Caco-2 (cell line): ENCODE measurements at regions not wholly inside any gene's neighbourhood (a gene's known extent, or its start where the extent isn't known, plus 50 kb on each side); places are given as distances from the start of the nearest gene placed in this dataset.

Source experiments
- BruUV-seq: library from RNA; stranded (reverse); fragments of 400-500 nt; replicated peaks from 2 replicates; lab custom pipeline; 2021; lab: Mats Ljungman, UMichigan
- CTCF ChIA-PET: fragments of 300-600 bp; sonication (Branson Sonifier 250); formaldehyde crosslinking; loops from one replicate; lab custom pipeline; 2022; ENCODE audit warnings: antibody characterized with exemption; lab: Charles Lee
- POLR2A ChIA-PET: fragments of 300-600 bp; sonication (Branson Sonifier 250); formaldehyde crosslinking; loops from one replicate; lab custom pipeline; 2022; ENCODE audit warnings: antibody characterized with exemption; lab: Charles Lee
- DNase-seq, 2 experiments: peaks; one replicate each; pipeline versions ENCODE4 v3.0.0 to v3.0.0-alpha.2; 2020 to 2022
- H3K27me3 ChIP-seq: replicated peaks from 2 replicates; pipeline ENCODE4 v1.6.0; 2011; ENCODE audit warnings: low read length; ENCODE audit not compliant: control insufficient read depth, insufficient read depth
- H3K36me3 ChIP-seq: 2 replicates; pipeline ENCODE4 v1.5.1; 2011; ENCODE audit warnings: low read length; ENCODE audit not compliant: control insufficient read depth, insufficient read depth
- H3K4me1 ChIP-seq: fragments of 250-450 bp; sonication (Bioruptor Pico); 2 replicates; pipeline ENCODE4 v1.5.1; 2020; ENCODE audit warnings: mild to moderate bottlenecking
- H3K4me3 ChIP-seq: 2 replicates; pipeline ENCODE4 v1.5.1; 2011; ENCODE audit warnings: low read depth, mild to moderate bottlenecking, control low read depth, low read length
- H3K9me3 ChIP-seq: fragments of 250-450 bp; sonication (Bioruptor Pico); 2 replicates; pipeline ENCODE4 v1.5.1; 2020; ENCODE audit warnings: mild to moderate bottlenecking, moderate library complexity
- H3K27ac Mint-ChIP-seq: one replicate; pipeline ENCODE4 v1.8.0; 2022; ENCODE audit warnings: mixed read lengths; ENCODE audit not compliant: unreplicated experiment
- H3K27me3 Mint-ChIP-seq: one replicate; pipeline ENCODE4 v1.8.0; 2022; ENCODE audit warnings: mixed read lengths; ENCODE audit not compliant: insufficient read depth, unreplicated experiment
- H3K36me3 Mint-ChIP-seq: one replicate; pipeline ENCODE4 v1.8.0; 2022; ENCODE audit warnings: mild to moderate bottlenecking, mixed read lengths; ENCODE audit not compliant: insufficient read depth, unreplicated experiment
- H3K4me1 Mint-ChIP-seq: one replicate; pipeline ENCODE4 v1.8.0; 2022; ENCODE audit warnings: low read depth, mixed read lengths; ENCODE audit not compliant: unreplicated experiment
- H3K4me3 Mint-ChIP-seq: one replicate; pipeline ENCODE4 v1.8.0; 2022; ENCODE audit warnings: mild to moderate bottlenecking, moderate library complexity, mixed read lengths; ENCODE audit not compliant: unreplicated experiment
- H3K9me3 Mint-ChIP-seq: one replicate; pipeline ENCODE4 v1.8.0; 2022; ENCODE audit warnings: mixed read lengths; ENCODE audit not compliant: unreplicated experiment
- intact Hi-C: fragments of 100-400 bp; cut with micrococcal nuclease; formaldehyde crosslinking; loops from one replicate; pipeline ENCODE4 v1.10.0; 2022; ENCODE audit not compliant: unreplicated experiment
- TF ChIP-seq, protein P1 (sequence below), 2 experiments: fragments of 200-600 bp in 1 of 2; IDR thresholded peaks; 1 replicate in 1 of 2; 2 replicates in 1 of 2; pipeline versions ENCODE4 v1.5.1 to v1.8.0; 2011 to 2022; ENCODE audit warnings: antibody characterized with exemption in 1 of 2, control low read depth in 1 of 2, inconsistent platforms in 1 of 2, low read depth in 1 of 2, low read length in 1 of 2, mild to moderate bottlenecking in 1 of 2, moderate library complexity in 1 of 2; ENCODE audit not compliant: insufficient read depth in 1 of 2, severe bottlenecking in 1 of 2, unreplicated experiment in 1 of 2

DNA sequence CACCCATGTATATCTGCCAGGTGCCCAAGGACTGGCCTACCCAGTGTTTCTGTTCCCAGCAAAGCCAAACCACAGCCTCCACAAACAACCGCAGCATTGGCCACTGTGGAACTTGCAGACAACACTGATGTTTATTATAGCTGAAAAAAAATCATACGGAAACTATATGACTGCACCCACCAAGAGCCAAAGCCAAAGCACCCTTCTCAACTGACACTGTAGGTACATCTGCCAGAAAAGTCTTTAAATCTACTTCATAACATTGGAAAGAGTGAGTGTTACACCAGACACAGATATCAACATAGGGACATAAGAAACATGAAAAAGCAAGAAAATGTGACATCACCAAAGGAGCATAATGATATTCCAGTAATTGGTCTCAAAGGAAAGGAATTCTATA lies 428.0 kb downstream of the PSAT1 start:
- H3K4me1 ChIP-seq = no peaks in the 10 kb centered on the region
- ChIA-PET POLR2A (no interaction called here), CTCF (no interaction called here)
- no peaks in the 10 kb centered on the region for H3K27me3 ChIP-seq
- Mint-ChIP-seq H3K27ac (no peak overlapping the region), H3K36me3 (no peaks in the 10 kb centered on the region), H3K4me1 (no peaks in the 10 kb centered on the region), H3K27me3 (no peaks in the 10 kb centered on the region), H3K9me3 (no peaks in the 10 kb centered on the region), H3K4me3 (no peak overlapping the region)
- H3K4me3 ChIP-seq = no peak overlapping the region
- no peaks in the 10 kb centered on the region for H3K36me3 ChIP-seq
- intact Hi-C loops = no loop called here
- no peaks in the 10 kb centered on the region for H3K9me3 ChIP-seq
- TF ChIP-seq, protein P1, sequence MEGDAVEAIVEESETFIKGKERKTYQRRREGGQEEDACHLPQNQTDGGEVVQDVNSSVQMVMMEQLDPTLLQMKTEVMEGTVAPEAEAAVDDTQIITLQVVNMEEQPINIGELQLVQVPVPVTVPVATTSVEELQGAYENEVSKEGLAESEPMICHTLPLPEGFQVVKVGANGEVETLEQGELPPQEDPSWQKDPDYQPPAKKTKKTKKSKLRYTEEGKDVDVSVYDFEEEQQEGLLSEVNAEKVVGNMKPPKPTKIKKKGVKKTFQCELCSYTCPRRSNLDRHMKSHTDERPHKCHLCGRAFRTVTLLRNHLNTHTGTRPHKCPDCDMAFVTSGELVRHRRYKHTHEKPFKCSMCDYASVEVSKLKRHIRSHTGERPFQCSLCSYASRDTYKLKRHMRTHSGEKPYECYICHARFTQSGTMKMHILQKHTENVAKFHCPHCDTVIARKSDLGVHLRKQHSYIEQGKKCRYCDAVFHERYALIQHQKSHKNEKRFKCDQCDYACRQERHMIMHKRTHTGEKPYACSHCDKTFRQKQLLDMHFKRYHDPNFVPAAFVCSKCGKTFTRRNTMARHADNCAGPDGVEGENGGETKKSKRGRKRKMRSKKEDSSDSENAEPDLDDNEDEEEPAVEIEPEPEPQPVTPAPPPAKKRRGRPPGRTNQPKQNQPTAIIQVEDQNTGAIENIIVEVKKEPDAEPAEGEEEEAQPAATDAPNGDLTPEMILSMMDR (IDR thresholded peaks at IDR 0.05; ENCODE audit: insufficient read depth in 1 of 2, low read depth in 1 of 2, low read length in 1 of 2, severe bottlenecking in 1 of 2, unreplicated experiment in 1 of 2) = no peak
- no peak for DNase-seq
- BruUV-seq = no TSS peak

DNA sequence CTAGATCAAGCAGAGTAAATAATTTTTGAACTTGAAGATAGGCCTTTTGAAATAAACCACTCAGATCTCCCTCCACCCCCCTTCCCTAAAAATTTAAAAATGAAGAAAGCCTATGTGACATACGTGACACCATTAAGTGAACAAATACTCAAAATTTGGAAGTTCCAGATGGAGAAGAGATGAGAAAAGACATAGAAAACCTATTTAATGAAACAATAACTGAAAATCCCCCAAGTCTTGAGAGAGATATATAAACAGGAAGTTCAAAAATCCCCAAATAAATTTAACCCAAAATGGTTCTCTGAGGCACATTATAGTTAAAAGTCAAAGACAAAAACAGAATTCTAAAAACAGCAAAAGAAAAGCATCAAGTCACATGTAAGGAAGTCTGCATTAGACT lies 428.6 kb downstream of the PSAT1 start:
- H3K27ac Mint-ChIP-seq = no peak overlapping the region
- CTCF ChIA-PET = no interaction called here
- Histone ChIP-seq H3K27me3 (no peaks in the 10 kb centered on the region), H3K4me1 (no peaks in the 10 kb centered on the region), H3K9me3 (no peaks in the 10 kb centered on the region), H3K36me3 (no peaks in the 10 kb centered on the region), H3K4me3 (no peak overlapping the region)
- POLR2A ChIA-PET = no interaction called here
- TF ChIP-seq, protein P1 (IDR thresholded peaks at IDR 0.05; ENCODE audit: insufficient read depth in 1 of 2, low read depth in 1 of 2, low read length in 1 of 2, severe bottlenecking in 1 of 2, unreplicated experiment in 1 of 2) = no peak
- no peaks in the 10 kb centered on the region for H3K36me3 Mint-ChIP-seq
- BruUV-seq = no TSS peak
- H3K4me1 Mint-ChIP-seq = no peaks in the 10 kb centered on the region
- intact Hi-C loops = no loop called here
- no peak for DNase-seq
- no peak overlapping the region for H3K4me3 Mint-ChIP-seq
- no peaks in the 10 kb centered on the region for H3K27me3 Mint-ChIP-seq
- no peaks in the 10 kb centered on the region for H3K9me3 Mint-ChIP-seq

DNA sequence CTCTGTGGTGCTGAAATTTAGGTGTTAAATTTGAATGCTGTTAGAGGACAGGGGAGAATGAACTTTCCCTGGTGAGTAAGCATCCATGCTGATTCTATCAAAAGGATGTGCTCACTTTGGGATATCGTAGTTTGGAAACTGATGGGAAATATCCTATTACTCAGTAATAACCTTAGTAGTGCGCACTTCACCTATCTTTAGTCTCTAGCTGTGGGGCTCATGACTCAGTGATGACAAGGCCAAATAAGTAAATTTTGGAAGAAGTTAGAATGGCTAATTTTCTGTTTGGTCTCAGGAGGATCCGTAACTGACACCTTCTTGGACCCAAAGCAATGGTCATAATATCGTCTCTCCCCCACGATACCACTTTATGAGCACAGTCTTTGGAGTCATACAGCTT lies 448.4 kb downstream of the PSAT1 start:
- Mint-ChIP-seq H3K27me3 (no peaks in the 10 kb centered on the region), H3K36me3 (no peaks in the 10 kb centered on the region), H3K27ac (no peak overlapping the region), H3K4me1 (no peaks in the 10 kb centered on the region), H3K4me3 (no peak overlapping the region), H3K9me3 (no peaks in the 10 kb centered on the region)
- TF ChIP-seq, protein P1 (IDR thresholded peaks at IDR 0.05; ENCODE audit: insufficient read depth in 1 of 2, low read depth in 1 of 2, low read length in 1 of 2, severe bottlenecking in 1 of 2, unreplicated experiment in 1 of 2) = no peak
- H3K9me3 ChIP-seq = no peaks in the 10 kb centered on the region
- intact Hi-C loops = no loop called here
- no peaks in the 10 kb centered on the region for H3K36me3 ChIP-seq
- CTCF ChIA-PET = no interaction called here
- POLR2A ChIA-PET = no interaction called here
- H3K27me3 ChIP-seq = no peaks in the 10 kb centered on the region
- H3K4me3 ChIP-seq = no peak overlapping the region
- no peaks in the 10 kb centered on the region for H3K4me1 ChIP-seq
- no TSS peak for BruUV-seq
- no peak for DNase-seq
